Pons (tissue), 1 donor: ENCODE measurements at regions not wholly inside any gene's neighbourhood (a gene's known extent, or its start where the extent isn't known, plus 50 kb on each side); places are given as distances from the start of the nearest gene placed in this dataset.

ENCODE experiments used
- DNase-seq: peaks from one replicate; pipeline ENCODE4 v3.0.0-alpha.2; 2016; ENCODE audit warnings: low spot score

GRCh38 chr11:45724153-45724552 lies 58.7 kb upstream of the CHST1 start:
- no peak for DNase-seq

GRCh38 chr11:45723397-45723796 lies 58.0 kb upstream of the CHST1 start:
- no peak for DNase-seq

- no peak for DNase-seq
Observed at GRCh38 chr11:45722144-45722543, 56.7 kb upstream of the CHST1 start.

- no peak for DNase-seq
Observed at GRCh38 chr11:45717526-45717925, 52.1 kb upstream of the CHST1 start.

GRCh38 chr11:45715418-45715817 lies 50.0 kb upstream of the CHST1 start:
- DNase-seq: no peak
